ENCODE measurements at regions not wholly inside any gene's neighbourhood (a gene's known extent, or its start where the extent isn't known, plus 50 kb on each side); places are given as distances from the start of the nearest gene placed in this dataset.

DNA sequence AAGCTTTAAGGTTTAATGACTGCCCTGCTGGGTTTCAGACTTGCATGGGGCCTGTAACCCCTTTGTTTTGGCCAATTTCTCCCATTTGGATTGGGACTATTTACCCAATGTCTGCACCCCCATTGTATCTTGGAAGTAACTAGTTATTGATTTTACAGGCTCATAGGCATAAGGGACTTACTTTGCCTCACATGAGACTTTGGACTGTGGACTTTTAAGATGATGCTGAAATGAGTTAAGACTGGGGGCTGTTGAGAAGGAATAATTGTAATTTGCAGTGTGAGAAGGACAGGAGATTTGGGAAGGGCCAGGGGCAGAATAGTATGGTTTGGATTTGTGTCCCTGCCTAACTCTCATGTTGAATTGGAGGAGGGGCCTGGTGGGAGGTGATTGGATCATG lies 260.7 kb downstream of the SNCA start:
- TF ChIP-seq, protein P1, sequence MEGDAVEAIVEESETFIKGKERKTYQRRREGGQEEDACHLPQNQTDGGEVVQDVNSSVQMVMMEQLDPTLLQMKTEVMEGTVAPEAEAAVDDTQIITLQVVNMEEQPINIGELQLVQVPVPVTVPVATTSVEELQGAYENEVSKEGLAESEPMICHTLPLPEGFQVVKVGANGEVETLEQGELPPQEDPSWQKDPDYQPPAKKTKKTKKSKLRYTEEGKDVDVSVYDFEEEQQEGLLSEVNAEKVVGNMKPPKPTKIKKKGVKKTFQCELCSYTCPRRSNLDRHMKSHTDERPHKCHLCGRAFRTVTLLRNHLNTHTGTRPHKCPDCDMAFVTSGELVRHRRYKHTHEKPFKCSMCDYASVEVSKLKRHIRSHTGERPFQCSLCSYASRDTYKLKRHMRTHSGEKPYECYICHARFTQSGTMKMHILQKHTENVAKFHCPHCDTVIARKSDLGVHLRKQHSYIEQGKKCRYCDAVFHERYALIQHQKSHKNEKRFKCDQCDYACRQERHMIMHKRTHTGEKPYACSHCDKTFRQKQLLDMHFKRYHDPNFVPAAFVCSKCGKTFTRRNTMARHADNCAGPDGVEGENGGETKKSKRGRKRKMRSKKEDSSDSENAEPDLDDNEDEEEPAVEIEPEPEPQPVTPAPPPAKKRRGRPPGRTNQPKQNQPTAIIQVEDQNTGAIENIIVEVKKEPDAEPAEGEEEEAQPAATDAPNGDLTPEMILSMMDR (IDR thresholded peaks at IDR 0.05 in 2 of 3, conservative IDR thresholded peaks at IDR 0.05 in 1 of 3; ENCODE audit: insufficient read depth in 2 of 3, low read depth in 1 of 3, low read length in 3 of 3), result no peak
- TF ChIP-seq MYC (IDR thresholded peaks at IDR 0.05; ENCODE audit: low read depth, low read length) (no peak), MYC (CRISPR knock-in tag; IDR thresholded peaks at IDR 0.05; ENCODE audit: borderline replicate concordance, low read depth) (no peak), JUNB (CRISPR knock-in tag; conservative IDR thresholded peaks at IDR 0.05) (no peak), HDAC8 (tag; IDR thresholded peaks at IDR 0.05) (no peak), ZNF24 (IDR thresholded peaks at IDR 0.05) (no peak), TAF1 (IDR thresholded peaks at IDR 0.05; ENCODE audit: control insufficient read depth, extremely low read depth, insufficient read depth, low read length, severe bottlenecking) (no peak), ADNP (tag; IDR thresholded peaks at IDR 0.05) (no peak), HMG20B (CRISPR knock-in tag; IDR thresholded peaks at IDR 0.05) (no peak)
- TF ChIP-seq, protein P2, sequence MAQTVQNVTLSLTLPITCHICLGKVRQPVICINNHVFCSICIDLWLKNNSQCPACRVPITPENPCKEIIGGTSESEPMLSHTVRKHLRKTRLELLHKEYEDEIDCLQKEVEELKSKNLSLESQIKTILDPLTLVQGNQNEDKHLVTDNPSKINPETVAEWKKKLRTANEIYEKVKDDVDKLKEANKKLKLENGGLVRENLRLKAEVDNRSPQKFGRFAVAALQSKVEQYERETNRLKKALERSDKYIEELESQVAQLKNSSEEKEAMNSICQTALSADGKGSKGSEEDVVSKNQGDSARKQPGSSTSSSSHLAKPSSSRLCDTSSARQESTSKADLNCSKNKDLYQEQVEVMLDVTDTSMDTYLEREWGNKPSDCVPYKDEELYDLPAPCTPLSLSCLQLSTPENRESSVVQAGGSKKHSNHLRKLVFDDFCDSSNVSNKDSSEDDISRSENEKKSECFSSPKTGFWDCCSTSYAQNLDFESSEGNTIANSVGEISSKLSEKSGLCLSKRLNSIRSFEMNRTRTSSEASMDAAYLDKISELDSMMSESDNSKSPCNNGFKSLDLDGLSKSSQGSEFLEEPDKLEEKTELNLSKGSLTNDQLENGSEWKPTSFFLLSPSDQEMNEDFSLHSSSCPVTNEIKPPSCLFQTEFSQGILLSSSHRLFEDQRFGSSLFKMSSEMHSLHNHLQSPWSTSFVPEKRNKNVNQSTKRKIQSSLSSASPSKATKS (CRISPR knock-in tag; IDR thresholded peaks at IDR 0.05), result no peak
